ENCODE measurements at regions not wholly inside any gene's neighbourhood (a gene's known extent, or its start where the extent isn't known, plus 50 kb on each side); places are given as distances from the start of the nearest gene placed in this dataset.

- TF ChIP-seq CTCF (IDR thresholded peaks at IDR 0.05; ENCODE audit: insufficient read depth, low read depth, low read length) (no peak), EZH2 (IDR thresholded peaks at IDR 0.05; ENCODE audit: insufficient read depth, low read length) (no peak)
Observed at GRCh38 chr7:119758254-119758653, 514.7 kb upstream of the KCND2 start.

Data from astrocyte (in vitro differentiated cells and primary cell).